H1 (cell line): ENCODE measurements at regions not wholly inside any gene's neighbourhood (a gene's known extent, or its start where the extent isn't known, plus 50 kb on each side); places are given as distances from the start of the nearest gene placed in this dataset.

ENCODE experiments used
- CTCF ChIA-PET: fragments of 300-600 bp; sonication (Branson Sonifier 250); formaldehyde crosslinking; loops from one replicate; lab custom pipeline; 2021; ENCODE audit not compliant: partially characterized antibody; lab: Charles Lee
- POLR2A ChIA-PET: fragments of 300-600 bp; sonication (Branson Sonifier 250); formaldehyde crosslinking; loops from one replicate; lab custom pipeline; 2021; ENCODE audit warnings: inconsistent platforms; ENCODE audit not compliant: partially characterized antibody; lab: Charles Lee
- DNase-seq, 2 experiments: peaks; one replicate each; pipeline versions ENCODE4 v3.0.0 to v3.0.0-alpha.2; 2010 to 2022; ENCODE audit warnings: low spot score in 2 of 2, low read depth in 1 of 2, mixed read lengths in 1 of 2
- FAIRE-seq: peaks from 2 replicates; lab custom pipeline; 2011; peaks lifted over from hg19 to GRCh38; lab: Jason Lieb, UNC
- H2AFZ ChIP-seq: 2 replicates; pipeline ENCODE4 v1.8.1; 2012; ENCODE audit warnings: low read length, inconsistent platforms
- H2AK5ac ChIP-seq: 2 replicates; pipeline ENCODE4 v1.6.1; 2013; ENCODE audit warnings: low read depth, low read length
- H2BK120ac ChIP-seq: replicated peaks from 2 replicates; pipeline ENCODE3; 2013; ENCODE audit warnings: low read depth, low read length, inconsistent platforms
- H2BK12ac ChIP-seq: 2 replicates; pipeline ENCODE4 v1.6.1; 2013; ENCODE audit warnings: low read depth, low read length
- H2BK15ac ChIP-seq: 2 replicates; pipeline ENCODE4 v1.6.1; 2013; ENCODE audit warnings: low read length
- H2BK20ac ChIP-seq: 2 replicates; pipeline ENCODE4 v1.6.1; 2013; ENCODE audit warnings: low read length
- H2BK5ac ChIP-seq: 2 replicates; pipeline ENCODE4 v1.6.1; 2013; ENCODE audit warnings: low read depth, low read length
- H3K14ac ChIP-seq: 2 replicates; pipeline ENCODE4 v1.6.1; 2013; ENCODE audit warnings: inconsistent platforms; ENCODE audit not compliant: insufficient read length
- H3K18ac ChIP-seq: 2 replicates; pipeline ENCODE4 v1.6.1; 2013; ENCODE audit warnings: low read length; ENCODE audit errors: extremely low read depth
- H3K23ac ChIP-seq: 2 replicates; pipeline ENCODE4 v1.6.1; 2013; ENCODE audit warnings: inconsistent platforms; ENCODE audit not compliant: insufficient read length
- H3K23me2 ChIP-seq: 2 replicates; pipeline ENCODE4 v1.6.1; 2013; ENCODE audit warnings: low read depth, low read length
- H3K27ac ChIP-seq: 2 replicates; pipeline ENCODE4 v1.6.1; 2011; ENCODE audit warnings: low read depth, low read length, inconsistent platforms
- H3K27me3 ChIP-seq, 4 experiments: replicated peaks in 1 of 4; 1 replicate in 1 of 4; 2 replicates in 3 of 4; pipeline versions ENCODE4 v1.6.1 to v1.8.1; 2011 to 2013; ENCODE audit warnings: low read length in 3 of 4, mild to moderate bottlenecking in 3 of 4, inconsistent platforms in 2 of 4, mixed read lengths in 2 of 4, moderate library complexity in 1 of 4; ENCODE audit not compliant: control insufficient read depth in 3 of 4, insufficient read depth in 3 of 4; ENCODE audit errors: extremely low read depth in 1 of 4
- H3K36me3 ChIP-seq, 4 experiments: 2 replicates each; pipeline versions ENCODE4 v1.6.1 to v1.8.1; 2011 to 2013; ENCODE audit warnings: mild to moderate bottlenecking in 4 of 4, low read length in 3 of 4, moderate library complexity in 2 of 4, control low read depth in 1 of 4, inconsistent platforms in 1 of 4; ENCODE audit not compliant: insufficient read depth in 4 of 4, control insufficient read depth in 2 of 4
- H3K4ac ChIP-seq: replicated peaks from 2 replicates; pipeline ENCODE3; 2013; ENCODE audit warnings: low read length, low read depth, mixed read lengths, inconsistent platforms; ENCODE audit not compliant: insufficient read length
- H3K4me1 ChIP-seq, 4 experiments: replicated peaks in 1 of 4; 1 replicate in 1 of 4; 2 replicates in 3 of 4; pipeline versions ENCODE4 v1.6.1 to v1.8.1; 2011 to 2013; ENCODE audit warnings: low read length in 3 of 4, inconsistent platforms in 2 of 4, mixed read lengths in 1 of 4; ENCODE audit not compliant: insufficient read depth in 4 of 4, control insufficient read depth in 3 of 4
- H3K4me2 ChIP-seq, 2 experiments: 2 replicates each; pipeline versions ENCODE4 v1.6.1 to v1.8.1; 2011 to 2013; ENCODE audit warnings: low read depth in 2 of 2, low read length in 2 of 2, control low read depth in 1 of 2, inconsistent platforms in 1 of 2, mild to moderate bottlenecking in 1 of 2; ENCODE audit not compliant: insufficient read depth in 1 of 2
- H3K4me3 ChIP-seq, 4 experiments: fragments of 200-600, 300-600 bp in 1 of 4; sonication (generic), shearing (Covaris generic), sonication (Bioruptor Twin) in 1 of 4; 2 replicates each; pipeline versions ENCODE4 v1.5.1 to v1.8.1; 2011 to 2016; ENCODE audit warnings: low read length in 4 of 4, low read depth in 3 of 4, control low read depth in 2 of 4, inconsistent platforms in 2 of 4, mild to moderate bottlenecking in 2 of 4, mixed read lengths in 1 of 4, moderate library complexity in 1 of 4; ENCODE audit not compliant: insufficient read depth in 2 of 4; ENCODE audit errors: extremely low read depth in 1 of 4
- H3K56ac ChIP-seq: replicated peaks from 2 replicates; pipeline ENCODE3; 2013; ENCODE audit warnings: low read depth, mild to moderate bottlenecking, mixed read lengths, low read length, inconsistent platforms; ENCODE audit not compliant: insufficient read length
- H3K79me1 ChIP-seq: 2 replicates; pipeline ENCODE4 v1.6.1; 2013; ENCODE audit warnings: low read depth, low read length, control low read depth
- H3K79me2 ChIP-seq, 2 experiments: 2 replicates each; pipeline versions ENCODE4 v1.6.1 to v1.8.1; 2012 to 2013; ENCODE audit warnings: low read length in 2 of 2, mild to moderate bottlenecking in 2 of 2, inconsistent platforms in 1 of 2; ENCODE audit not compliant: insufficient read depth in 2 of 2, control insufficient read depth in 1 of 2
- H3K9ac ChIP-seq, 4 experiments: replicated peaks in 1 of 4; 1 replicate in 1 of 4; 2 replicates in 3 of 4; pipeline versions ENCODE4 v1.6.1 to v1.8.1; 2011 to 2013; ENCODE audit warnings: low read depth in 3 of 4, low read length in 3 of 4, control low read depth in 2 of 4, mild to moderate bottlenecking in 2 of 4, moderate library complexity in 2 of 4, inconsistent platforms in 1 of 4; ENCODE audit errors: extremely low read depth in 1 of 4
- H3K9me3 ChIP-seq, 2 experiments: 2 replicates each; pipeline versions ENCODE4 v1.6.1 to v1.8.1; 2012 to 2013; ENCODE audit warnings: mild to moderate bottlenecking in 2 of 2, moderate library complexity in 2 of 2, control low read depth in 1 of 2, inconsistent platforms in 1 of 2, low read depth in 1 of 2, low read length in 1 of 2, mixed read lengths in 1 of 2; ENCODE audit not compliant: insufficient read depth in 2 of 2
- H4K20me1 ChIP-seq, 2 experiments: replicated peaks in 1 of 2; 2 replicates each; pipeline versions ENCODE3 to v1.8.1; 2011 to 2013; ENCODE audit warnings: inconsistent platforms in 2 of 2, low read length in 2 of 2, mild to moderate bottlenecking in 1 of 2; ENCODE audit not compliant: insufficient read depth in 2 of 2, control insufficient read depth in 1 of 2
- H4K5ac ChIP-seq: 2 replicates; pipeline ENCODE4 v1.6.1; 2013; ENCODE audit warnings: low read length, low read depth, mixed read lengths, inconsistent platforms; ENCODE audit not compliant: insufficient read length
- H4K8ac ChIP-seq: 2 replicates; pipeline ENCODE4 v1.8.0; 2013; ENCODE audit warnings: mild to moderate bottlenecking, moderate library complexity, low read length, inconsistent platforms; ENCODE audit not compliant: insufficient read depth; ENCODE audit errors: extremely low read depth
- H4K91ac ChIP-seq: replicated peaks from 2 replicates; pipeline ENCODE3; 2013; ENCODE audit warnings: low read length, mixed read lengths, inconsistent platforms; ENCODE audit not compliant: insufficient read length
- ASH2L ChIP-seq: fragments of 200-600, 300-600 bp; sonication (generic); IDR thresholded peaks from one replicate; pipeline ENCODE4 v1.7.1; 2017; ENCODE audit warnings: low read length
- CBX5 ChIP-seq: fragments of 300-800, 300-1000 bp; sonication (generic); IDR thresholded peaks from 2 replicates; pipeline ENCODE4 v1.7.1; 2016; ENCODE audit warnings: antibody characterized with exemption, low read length, low read depth
- CBX8 ChIP-seq: fragments of 300-800, 300-1000 bp; sonication (generic); IDR thresholded peaks from 2 replicates; pipeline ENCODE4 v1.7.1; 2016; ENCODE audit warnings: low read depth, low read length, borderline replicate concordance
- CREB1 ChIP-seq: IDR thresholded peaks from 2 replicates; pipeline ENCODE4 v1.6.1; 2012; ENCODE audit warnings: inconsistent platforms
- EP300 ChIP-seq, 2 experiments: IDR thresholded peaks; 1 replicate in 1 of 2; 2 replicates in 1 of 2; pipeline ENCODE4 v1.6.1; 2011 to 2012; ENCODE audit warnings: low read depth in 2 of 2, low read length in 2 of 2, mild to moderate bottlenecking in 2 of 2, borderline replicate concordance in 1 of 2, inconsistent platforms in 1 of 2, moderate library complexity in 1 of 2
- GABPA ChIP-seq: IDR thresholded peaks from 2 replicates; pipeline ENCODE4 v1.6.1; 2011; ENCODE audit warnings: mild to moderate bottlenecking, low read length, moderate library complexity, borderline replicate concordance; ENCODE audit not compliant: insufficient read depth
- MAX ChIP-seq: IDR thresholded peaks from 2 replicates; pipeline ENCODE4 v1.6.1; 2012; ENCODE audit warnings: inconsistent platforms
- POLR2AphosphoS5 ChIP-seq: IDR thresholded peaks from 2 replicates; pipeline ENCODE4 v1.6.1; 2011; ENCODE audit warnings: low read depth, low read length
- RAD21 ChIP-seq, 2 experiments: IDR thresholded peaks in 1 of 2; conservative IDR thresholded peaks in 1 of 2; 2 replicates each; pipeline ENCODE4 v1.6.1; 2011; ENCODE audit warnings: low read depth in 2 of 2, low read length in 2 of 2, improper control_type of control experiment in 1 of 2, inconsistent platforms in 1 of 2, mild to moderate bottlenecking in 1 of 2, moderate library complexity in 1 of 2
- RXRA ChIP-seq: IDR thresholded peaks from 2 replicates; pipeline ENCODE4 v1.6.1; 2011; ENCODE audit warnings: low read depth, mild to moderate bottlenecking, low read length, moderate library complexity; ENCODE audit not compliant: insufficient read depth
- SIX5 ChIP-seq: IDR thresholded peaks from 2 replicates; pipeline ENCODE4 v1.6.1; 2011; ENCODE audit warnings: mild to moderate bottlenecking, low read depth, low read length
- SUZ12 ChIP-seq: fragments of 200-600 bp; sonication (generic); IDR thresholded peaks from 2 replicates; pipeline ENCODE4 v1.6.1; 2012; ENCODE audit warnings: mild to moderate bottlenecking, inconsistent platforms, low read length, moderate library complexity, mixed read lengths
- WGBS, 2 experiments: shearing (Covaris generic) in 1 of 2; methylation state at CpG; one replicate each; pipeline versions ENCODE4 v1.1.6 to v1.1.7; 2013 to 2015; ENCODE audit warnings: low lambda C conversion rate in 2 of 2, mixed read lengths in 2 of 2, inconsistent platforms in 1 of 2, low coverage in 1 of 2, missing lambda C conversion rate in 1 of 2; ENCODE audit not compliant: insufficient replicate concordance in 2 of 2, insufficient coverage in 1 of 2, insufficient read length in 1 of 2; ENCODE audit errors: extremely low coverage in 1 of 2, missing lambda C conversion rate in 1 of 2; 5-methylcytosine and 5-hydroxymethylcytosine counted together

- Histone ChIP-seq H3K4ac (no peak overlapping the region), H3K4me2 (no peak overlapping the region), H4K91ac (peak overlapping the region; percentile 14), H3K18ac (0 out of 2 replicates have a peak overlapping the region, but pooled peaks have one; percentile 15), H3K4me3 (no peak overlapping the region), H2BK20ac (peak overlapping the region; percentile 87; the same call in 1 of the 2 replicates), H3K23ac (no peak overlapping the region), H2BK120ac (no peak overlapping the region), H3K27ac (no peak overlapping the region), H3K79me1 (no peaks in the 10 kb centered on the region), H2AFZ (no peak overlapping the region), H2AK5ac (peak overlapping the region; percentile 16; the same call in 1 of the 2 replicates), H4K5ac (no peak overlapping the region), H4K8ac (no peak overlapping the region), H3K9me3 (no peaks in the 10 kb centered on the region), H3K4me1 (peaks cover 0 to 15% (median 5%) of the 10 kb centered on the region in 4 experiments; a peak in 4 of 7 replicates), H2BK5ac (0 out of 2 replicates have a peak overlapping the region, but pooled peaks have one; percentile 47), H3K56ac (no peak overlapping the region), H3K23me2 (no peaks in the 10 kb centered on the region), H2BK15ac (peak overlapping the region; percentile 2; the same call in 1 of the 2 replicates), H3K14ac (no peak overlapping the region), H2BK12ac (peak overlapping the region; percentile 78; the same call in 1 of the 2 replicates), H3K36me3 (no peaks in the 10 kb centered on the region), H4K20me1 (no peaks in the 10 kb centered on the region), H3K9ac (no peak overlapping the region), H3K27me3 (no peaks in the 10 kb centered on the region; a peak in 1 of 7 replicates), H3K79me2 (no peaks in the 10 kb centered on the region)
- POLR2A ChIA-PET: no interaction called here
- FAIRE-seq (no peak), DNase-seq (no peak)
- CTCF ChIA-PET: interaction anchor here (0.6 to 2.3 kb wide), 4 partner anchors 10 to 376 kb away, joined by 3 to 24 read pairs (median 4); no protein-coding TSS in a partner anchor
- 90% methylated on average over 19 of the region's 19 CpGs; no CpG with 5 or more reads in 1 of the 2 experiments for WGBS, 2 experiments
- TF ChIP-seq CBX8 (no peak), POLR2AphosphoS5 (no peak), EP300 (IDR thresholded peaks at IDR 0.05; ENCODE audit: borderline replicate concordance in 1 of 2, low read depth in 2 of 2, low read length in 2 of 2) (no peak), ASH2L (no peak), GABPA (no peak), SUZ12 (no peak), CBX5 (no peak), SIX5 (no peak), RXRA (no peak), MAX (no peak), CREB1 (no peak), RAD21 (IDR thresholded peaks at IDR 0.05 in 1 of 2, conservative IDR thresholded peaks at IDR 0.05 in 1 of 2; ENCODE audit: low read depth in 2 of 2, low read length in 2 of 2) (no peak)
These were observed 100.3 kb downstream of the B3GNT2 start for GRCh38 chr2:62296034-62296831.
